GM12892 (cell line): ENCODE measurements at regions not wholly inside any gene's neighbourhood (a gene's known extent, or its start where the extent isn't known, plus 50 kb on each side); places are given as distances from the start of the nearest gene placed in this dataset.
"Not testable (repeated sequence)": the region's sequence is repeated elsewhere in the genome, so short reads cannot be mapped to it uniquely, and the experiment has no call there.

Source experiments
- POLR2A ChIP-seq: IDR thresholded peaks from 2 replicates; pipeline ENCODE4 v1.6.1; 2011; ENCODE audit warnings: low read depth, low read length, control low read depth
- POLR2AphosphoS5 ChIP-seq: IDR thresholded peaks from 2 replicates; pipeline ENCODE4 v1.6.1; 2011; ENCODE audit warnings: low read depth, low read length, control low read depth
- TAF1 ChIP-seq: IDR thresholded peaks from 2 replicates; pipeline ENCODE4 v1.6.1; 2011; ENCODE audit warnings: low read depth, mild to moderate bottlenecking, control low read depth, low read length, borderline replicate concordance

- not testable (repeated sequence) for TF ChIP-seq POLR2A, POLR2AphosphoS5, TAF1
These were observed 80.7 kb upstream of the TPTE start for GRCh38 chr21:10440639-10441038.
